Hypothalamus (tissue), 51 donors: ENCODE measurements at regions not wholly inside any gene's neighbourhood (a gene's known extent, or its start where the extent isn't known, plus 50 kb on each side); places are given as distances from the start of the nearest gene placed in this dataset.

Experiments
- DNase-seq, 51 donors: peaks; one replicate each; lab custom pipeline; 2025; lab: John Stamatoyannopoulos, UW

GRCh38 chr11:115715251-115715770 lies 211.1 kb upstream of the CADM1 start:
- no peak for DNase-seq

DNA sequence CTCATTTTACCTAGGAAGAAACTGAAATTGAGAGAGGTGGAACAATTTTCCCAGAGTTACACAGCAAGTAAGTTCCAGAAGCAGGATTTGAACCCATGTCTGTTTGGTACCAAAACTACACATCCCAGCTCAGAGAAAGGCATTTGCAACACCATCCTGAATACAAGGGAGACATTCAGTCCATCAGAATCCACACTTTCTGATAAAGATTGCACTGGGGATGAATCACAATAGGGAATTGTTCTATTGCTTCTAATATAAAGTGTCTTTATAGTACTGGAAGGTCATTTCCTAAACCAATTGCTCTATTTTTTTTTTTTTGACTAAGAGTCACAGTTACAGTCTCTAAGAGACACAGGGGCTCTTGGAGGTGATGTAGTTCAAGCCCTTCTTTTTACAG lies 208.1 kb upstream of the CADM1 start:
- peak in 1 of 51 donors; percentile 35 for DNase-seq

DNA sequence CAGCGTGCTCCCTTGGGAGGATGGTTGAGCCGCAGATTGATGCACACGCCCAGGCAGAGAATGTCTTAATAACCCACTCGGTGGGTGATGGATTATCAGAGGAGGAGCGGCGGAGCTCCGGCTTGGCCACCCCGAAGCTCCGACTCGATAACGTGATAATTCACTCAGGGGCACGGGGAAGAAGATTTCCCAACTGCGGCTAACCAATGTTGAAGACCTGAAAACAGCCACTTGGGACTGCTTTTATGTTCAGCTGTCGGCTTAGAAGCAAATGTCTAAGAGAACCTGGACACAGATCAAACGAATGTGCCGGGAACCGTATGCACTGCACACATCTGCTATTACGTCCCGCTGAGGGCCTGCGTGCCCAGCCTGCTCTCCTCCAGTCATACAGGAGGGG lies 206.8 kb upstream of the CADM1 start:
- no peak for DNase-seq

DNA sequence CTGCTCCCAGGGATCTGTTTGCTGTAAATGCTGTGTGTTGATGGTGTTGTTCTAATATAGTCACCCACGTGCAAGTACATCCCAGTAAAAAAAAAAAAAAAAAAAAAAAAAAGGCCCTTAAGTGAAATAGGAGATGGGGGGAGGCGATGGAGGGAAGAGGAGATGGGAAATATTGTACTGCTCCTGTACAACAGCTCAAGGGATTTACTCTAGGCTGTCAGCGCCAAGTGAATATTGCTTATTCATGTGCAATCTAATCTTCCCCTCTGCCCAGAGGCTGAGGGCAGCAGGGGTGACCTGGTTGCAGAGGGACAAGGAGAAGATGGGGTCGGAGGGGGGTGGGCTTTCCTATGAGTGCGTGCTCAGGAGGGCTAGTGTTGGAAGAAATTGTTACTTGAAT lies 206.2 kb upstream of the CADM1 start:
- DNase-seq = no peak

GRCh38 chr11:115709297-115709696 lies 205.1 kb upstream of the CADM1 start:
- no peak for DNase-seq

GRCh38 chr11:115707180-115707905 lies 203.1 kb upstream of the CADM1 start:
- DNase-seq = peak in 1 of 51 donors; percentile 16

DNA sequence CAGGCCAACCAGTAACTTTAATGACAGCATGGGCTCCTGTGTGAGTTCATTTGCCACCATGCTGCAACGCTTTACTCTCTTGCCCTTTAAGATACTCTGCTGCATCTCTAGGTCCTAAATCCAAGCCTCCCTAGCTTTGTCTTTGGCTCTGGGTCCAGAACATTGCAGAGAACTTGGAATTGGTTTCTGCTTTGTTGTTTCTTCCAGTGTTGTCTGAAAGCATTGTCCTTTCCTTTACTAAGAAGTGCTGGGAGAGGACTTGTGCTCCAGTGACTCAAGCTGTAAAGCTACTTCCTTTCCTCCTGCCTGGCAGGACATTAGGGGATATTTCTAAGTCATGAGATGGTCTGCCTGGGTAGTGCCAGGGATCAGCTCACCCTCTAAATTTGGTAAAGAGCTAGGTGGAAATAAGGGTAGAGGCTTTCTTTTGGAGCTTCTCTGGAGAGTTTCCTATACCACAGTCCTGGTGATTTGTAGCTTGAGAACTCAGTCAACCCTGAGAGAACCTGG lies 202.5 kb upstream of the CADM1 start:
- DNase-seq = no peak

GRCh38 chr11:115705200-115705599 lies 201.0 kb upstream of the CADM1 start:
- no peak for DNase-seq

DNA sequence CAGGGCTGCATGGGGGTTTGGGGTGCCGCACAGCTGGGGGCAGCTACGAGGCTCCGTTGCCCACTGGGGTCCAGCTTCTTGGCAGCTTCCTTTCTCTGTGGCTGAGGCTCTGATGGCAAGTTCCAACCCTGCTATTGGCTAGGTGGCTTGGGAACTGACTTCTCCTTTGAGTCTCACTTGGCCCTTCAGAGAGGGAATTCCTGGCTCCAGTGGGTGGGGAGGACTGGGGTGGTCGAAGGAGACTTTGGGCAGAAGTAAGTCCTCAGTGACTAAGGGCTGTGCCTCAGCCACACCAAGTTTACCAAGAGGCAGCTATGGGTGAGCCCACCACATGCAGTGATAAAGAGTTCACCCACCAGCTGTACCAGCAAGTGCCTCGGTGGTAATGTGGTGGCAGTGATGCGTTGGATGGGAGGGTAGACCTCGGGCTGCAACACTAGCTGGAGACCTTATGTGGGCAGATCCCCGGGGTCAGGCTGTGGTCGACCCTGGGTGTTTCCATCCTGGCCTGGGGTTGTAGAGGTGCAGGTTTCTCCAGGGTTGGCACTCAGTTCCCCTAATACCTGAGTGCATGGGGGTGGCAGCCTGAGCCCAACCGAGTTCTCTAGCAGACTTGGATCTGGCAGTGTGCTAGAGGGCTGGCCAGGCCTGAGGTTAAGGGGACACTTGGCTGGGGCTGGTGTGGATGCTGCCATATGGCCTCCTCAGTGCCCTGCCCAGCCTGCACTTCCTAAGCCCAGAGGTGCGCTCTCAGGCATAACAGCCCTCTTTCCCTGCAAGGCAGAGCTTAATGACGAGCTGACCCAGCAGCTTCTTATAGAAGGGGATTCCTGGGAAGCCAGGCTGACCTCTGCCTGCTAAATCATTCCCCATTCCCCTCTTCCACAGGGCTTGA lies 197.0 kb upstream of the CADM1 start:
- no peak for DNase-seq

DNA sequence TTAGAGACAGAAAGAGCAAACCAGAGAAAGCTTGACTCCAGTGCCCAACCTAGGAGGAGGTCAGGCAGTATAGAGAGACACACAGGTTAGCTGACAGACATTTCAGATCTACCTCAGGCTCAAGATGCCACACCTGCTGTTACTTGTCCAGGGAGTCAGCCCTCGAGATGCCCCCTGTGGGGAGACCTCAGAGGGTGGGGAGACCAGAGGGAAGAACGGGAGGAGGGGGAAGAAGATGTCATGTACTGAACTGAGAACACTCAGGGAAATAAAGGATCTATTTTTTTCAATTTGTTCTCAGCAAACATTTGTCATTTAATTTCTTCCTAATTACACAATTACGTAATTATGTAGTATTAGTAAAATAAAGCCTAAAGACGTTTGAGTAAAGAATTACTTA lies 196.3 kb upstream of the CADM1 start:
- DNase-seq = no peak

GRCh38 chr11:115699733-115700132 lies 195.5 kb upstream of the CADM1 start:
- peak in 10 of 51 donors; percentile 16 to 66 (median 28) for DNase-seq

DNA sequence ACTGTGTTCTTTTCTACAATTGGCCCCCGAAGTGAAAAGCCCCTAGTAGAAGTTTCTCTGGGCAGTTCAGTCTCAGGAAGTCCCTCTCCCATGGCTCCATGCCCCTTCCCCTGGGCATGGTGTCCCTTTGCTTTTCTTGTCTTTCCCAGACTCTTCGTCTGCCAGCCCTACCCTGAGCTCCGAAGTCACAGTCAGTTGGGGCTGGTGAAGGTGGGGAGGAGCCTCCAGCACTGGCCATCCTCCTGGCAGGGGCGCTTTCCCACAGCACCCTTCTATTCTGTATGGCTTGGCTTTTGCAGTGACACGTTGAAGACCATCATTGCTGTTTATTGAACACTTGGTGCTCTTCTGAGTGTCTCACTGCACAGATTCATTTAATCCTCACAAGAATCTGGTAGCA lies 195.1 kb upstream of the CADM1 start:
- peak in 4 of 51 donors; percentile 25 to 43 (median 32) for DNase-seq

DNA sequence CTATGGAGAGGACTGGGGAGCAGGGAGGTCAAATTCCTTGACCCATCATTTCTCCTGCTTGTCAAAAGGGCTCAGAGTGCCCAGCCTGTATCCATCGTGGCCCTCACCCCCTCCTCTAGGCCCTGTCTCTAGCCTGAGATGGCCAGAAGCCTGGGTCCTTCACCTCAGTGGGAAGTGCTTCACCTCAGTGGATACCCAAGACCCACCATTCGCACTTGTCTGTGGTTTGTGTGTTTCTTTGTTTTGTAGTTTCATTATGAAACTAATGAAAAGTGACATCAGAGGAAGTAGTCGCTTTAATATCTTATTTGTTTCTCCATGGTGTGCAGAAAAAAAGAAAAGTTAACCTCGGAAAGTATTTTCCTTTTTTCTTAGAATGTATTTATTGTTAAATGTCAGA lies 194.0 kb upstream of the CADM1 start:
- DNase-seq = no peak

- peak in 1 of 51 donors; percentile 14 for DNase-seq
These were observed 192.3 kb upstream of the CADM1 start for GRCh38 chr11:115696563-115696962.

GRCh38 chr11:115695677-115696364 lies 191.6 kb upstream of the CADM1 start:
- DNase-seq = no peak

DNA sequence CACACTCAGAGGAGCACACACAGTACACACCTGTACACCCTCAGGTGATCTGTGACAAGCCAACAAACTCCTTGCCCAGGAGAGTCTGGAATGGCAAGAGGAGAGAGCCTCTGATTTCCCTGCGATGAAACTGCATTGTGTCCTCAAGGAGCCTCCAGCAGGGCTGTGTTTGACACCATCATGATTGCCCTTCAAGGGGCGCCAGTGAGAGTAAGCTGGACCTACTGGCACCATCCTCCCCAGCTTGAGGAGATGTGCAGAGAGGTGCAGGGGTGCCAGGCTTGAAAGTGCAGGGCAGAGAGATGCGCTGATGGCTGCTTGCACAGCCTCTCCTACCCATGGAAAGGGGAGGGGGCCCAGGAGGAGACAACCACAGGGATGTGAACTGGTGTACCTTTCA lies 188.8 kb upstream of the CADM1 start:
- no peak for DNase-seq

DNA sequence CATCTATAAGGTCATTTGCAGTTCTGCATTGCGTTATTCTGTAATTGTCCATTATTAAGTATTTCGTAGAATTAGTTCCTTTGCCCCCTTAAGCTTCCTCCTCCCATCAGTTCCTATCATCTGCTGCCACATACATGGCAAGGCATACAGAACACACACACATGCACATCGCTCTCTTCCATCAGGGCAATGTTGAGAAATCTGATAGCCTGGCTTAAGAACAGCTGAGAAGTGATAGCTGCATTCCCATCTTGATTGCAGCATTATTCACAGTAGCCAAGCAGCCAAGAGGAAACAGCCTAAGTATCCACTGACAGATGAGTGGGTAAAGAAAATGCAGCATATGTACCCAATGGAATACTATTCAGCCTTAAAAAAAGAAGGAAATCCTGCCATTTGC lies 186.8 kb upstream of the CADM1 start:
- no peak for DNase-seq

- DNase-seq = no peak
These were observed 183.7 kb upstream of the CADM1 start for GRCh38 chr11:115687934-115688333.

DNA sequence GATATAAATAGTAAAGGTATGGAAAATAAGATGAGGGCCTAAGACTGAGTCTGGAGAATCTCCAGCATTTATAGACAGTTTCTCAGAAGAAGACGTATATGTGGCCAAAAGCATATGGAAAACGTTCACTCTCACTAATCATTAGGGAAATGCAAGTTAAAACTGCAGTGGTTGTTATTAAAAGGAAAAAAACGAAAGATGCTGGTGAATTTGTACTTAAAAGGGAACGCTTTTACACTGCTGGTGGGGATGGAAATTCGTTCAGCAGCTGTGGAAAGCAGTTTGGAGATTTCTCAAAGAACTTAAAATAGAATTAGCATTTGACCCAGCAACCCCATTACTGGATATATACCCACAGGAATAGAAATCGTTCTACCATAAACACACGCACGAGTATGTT lies 180.5 kb upstream of the CADM1 start:
- DNase-seq = no peak

- DNase-seq = no peak
These were observed 179.9 kb upstream of the CADM1 start for GRCh38 chr11:115684135-115684534.

DNA sequence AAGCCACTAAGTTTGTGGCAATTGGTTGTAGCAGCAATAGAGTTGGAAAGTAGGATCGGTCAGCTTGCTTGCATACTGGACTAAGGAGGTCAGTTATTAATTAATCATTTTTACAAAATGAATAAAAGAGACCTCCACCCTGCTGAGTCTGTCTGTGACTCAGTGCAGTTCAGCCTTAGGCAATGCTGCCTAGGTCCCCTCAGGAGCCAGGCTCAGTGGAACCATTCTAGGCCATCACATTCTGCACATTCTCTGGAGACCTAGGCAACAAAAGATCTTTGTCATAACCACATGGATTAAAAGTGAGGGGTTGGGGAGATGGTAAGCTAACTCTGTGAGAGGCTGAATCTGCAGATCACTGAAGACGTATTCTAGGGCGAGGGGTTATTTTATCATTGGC lies 178.7 kb upstream of the CADM1 start:
- DNase-seq = no peak
